ENCODE measurements at regions not wholly inside any gene's neighbourhood (a gene's known extent, or its start where the extent isn't known, plus 50 kb on each side); places are given as distances from the start of the nearest gene placed in this dataset.
"Not testable (repeated sequence)": the region's sequence is repeated elsewhere in the genome, so short reads cannot be mapped to it uniquely, and the experiment has no call there.

DNA sequence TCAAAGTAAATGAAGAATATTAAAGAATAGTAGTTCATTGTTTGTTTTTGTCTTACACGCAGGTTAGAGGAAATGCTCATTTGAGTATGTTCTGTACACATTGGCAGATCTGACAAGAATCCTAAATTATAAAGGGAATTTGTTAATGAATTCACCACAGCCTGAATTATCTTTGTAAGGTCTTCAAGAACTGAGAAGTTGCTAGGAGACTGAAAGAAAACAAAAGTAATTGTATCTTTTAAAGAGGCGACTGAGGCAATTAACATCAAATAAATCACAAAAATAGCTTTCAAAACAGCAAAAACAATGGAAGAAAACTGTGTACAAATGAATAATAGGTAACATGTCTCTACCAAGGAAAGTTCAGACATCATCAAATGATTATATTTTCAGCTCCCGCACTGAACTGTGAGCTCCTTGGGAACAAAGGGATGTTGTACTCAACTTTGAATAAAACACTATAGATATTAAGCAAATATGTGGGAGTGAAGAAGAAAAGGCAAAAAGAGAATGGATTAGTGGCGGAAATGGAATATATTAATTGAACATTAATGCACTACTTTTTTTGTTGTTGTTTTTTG lies 51.7 kb upstream of the ATIC start:
- no peaks in the 10 kb centered on the region for H3K9me3 Mint-ChIP-seq (ENCODE audit: low read depth, unreplicated experiment)
- H3K4me3 Mint-ChIP-seq (ENCODE audit: low read depth, unreplicated experiment), result no peak overlapping the region
- no peaks in the 10 kb centered on the region for H3K36me3 Mint-ChIP-seq (ENCODE audit: insufficient read depth, unreplicated experiment)
- TF ChIP-seq, protein P1, sequence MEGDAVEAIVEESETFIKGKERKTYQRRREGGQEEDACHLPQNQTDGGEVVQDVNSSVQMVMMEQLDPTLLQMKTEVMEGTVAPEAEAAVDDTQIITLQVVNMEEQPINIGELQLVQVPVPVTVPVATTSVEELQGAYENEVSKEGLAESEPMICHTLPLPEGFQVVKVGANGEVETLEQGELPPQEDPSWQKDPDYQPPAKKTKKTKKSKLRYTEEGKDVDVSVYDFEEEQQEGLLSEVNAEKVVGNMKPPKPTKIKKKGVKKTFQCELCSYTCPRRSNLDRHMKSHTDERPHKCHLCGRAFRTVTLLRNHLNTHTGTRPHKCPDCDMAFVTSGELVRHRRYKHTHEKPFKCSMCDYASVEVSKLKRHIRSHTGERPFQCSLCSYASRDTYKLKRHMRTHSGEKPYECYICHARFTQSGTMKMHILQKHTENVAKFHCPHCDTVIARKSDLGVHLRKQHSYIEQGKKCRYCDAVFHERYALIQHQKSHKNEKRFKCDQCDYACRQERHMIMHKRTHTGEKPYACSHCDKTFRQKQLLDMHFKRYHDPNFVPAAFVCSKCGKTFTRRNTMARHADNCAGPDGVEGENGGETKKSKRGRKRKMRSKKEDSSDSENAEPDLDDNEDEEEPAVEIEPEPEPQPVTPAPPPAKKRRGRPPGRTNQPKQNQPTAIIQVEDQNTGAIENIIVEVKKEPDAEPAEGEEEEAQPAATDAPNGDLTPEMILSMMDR (IDR thresholded peaks at IDR 0.05; ENCODE audit: unreplicated experiment), result no peak
- H3K27me3 Mint-ChIP-seq (ENCODE audit: unreplicated experiment), result no peaks in the 10 kb centered on the region
- CTCF ChIA-PET, result no interaction called here
- DNase-seq, result no peak
- BruUV-seq (replicated peaks), result no TSS peak
- no peak overlapping the region for H3K27ac Mint-ChIP-seq (ENCODE audit: unreplicated experiment)
- intact Hi-C loops (cut with micrococcal nuclease; ENCODE audit: unreplicated experiment), result no loop called here
- no peaks in the 10 kb centered on the region for H3K4me1 Mint-ChIP-seq (ENCODE audit: low read depth, unreplicated experiment)

DNA sequence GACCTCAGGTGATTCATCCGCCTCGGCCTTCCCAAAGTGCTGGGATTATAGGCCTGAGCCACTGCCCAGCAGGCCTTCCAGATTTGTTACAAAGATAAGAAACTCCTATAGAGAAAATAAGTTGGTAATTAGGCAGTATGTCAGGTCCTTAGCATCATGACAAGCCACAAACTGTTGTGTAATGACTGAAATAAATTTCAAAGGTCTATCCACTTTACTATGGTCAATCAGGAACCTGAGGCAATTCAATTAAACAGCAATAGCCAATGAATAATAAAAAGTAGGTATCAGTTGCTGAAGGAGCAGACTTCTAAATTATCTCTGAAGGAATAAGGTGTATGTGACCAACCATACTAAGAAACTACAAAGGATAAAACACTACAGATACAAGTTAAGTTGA lies 62.4 kb upstream of the ATIC start:
- intact Hi-C loops (cut with micrococcal nuclease; ENCODE audit: unreplicated experiment), result no loop called here
- H3K27me3 Mint-ChIP-seq (ENCODE audit: unreplicated experiment), result no peaks in the 10 kb centered on the region
- no peaks in the 10 kb centered on the region for H3K36me3 Mint-ChIP-seq (ENCODE audit: insufficient read depth, unreplicated experiment)
- TF ChIP-seq, protein P1 (IDR thresholded peaks at IDR 0.05; ENCODE audit: unreplicated experiment), result no peak
- DNase-seq, result no peak
- no TSS peak for BruUV-seq (replicated peaks)
- no peaks in the 10 kb centered on the region for H3K9me3 Mint-ChIP-seq (ENCODE audit: low read depth, unreplicated experiment)
- H3K4me3 Mint-ChIP-seq (ENCODE audit: low read depth, unreplicated experiment), result no peak overlapping the region
- CTCF ChIA-PET, result no interaction called here
- H3K4me1 Mint-ChIP-seq (ENCODE audit: low read depth, unreplicated experiment), result no peaks in the 10 kb centered on the region
- no peak overlapping the region for H3K27ac Mint-ChIP-seq (ENCODE audit: unreplicated experiment)

DNA sequence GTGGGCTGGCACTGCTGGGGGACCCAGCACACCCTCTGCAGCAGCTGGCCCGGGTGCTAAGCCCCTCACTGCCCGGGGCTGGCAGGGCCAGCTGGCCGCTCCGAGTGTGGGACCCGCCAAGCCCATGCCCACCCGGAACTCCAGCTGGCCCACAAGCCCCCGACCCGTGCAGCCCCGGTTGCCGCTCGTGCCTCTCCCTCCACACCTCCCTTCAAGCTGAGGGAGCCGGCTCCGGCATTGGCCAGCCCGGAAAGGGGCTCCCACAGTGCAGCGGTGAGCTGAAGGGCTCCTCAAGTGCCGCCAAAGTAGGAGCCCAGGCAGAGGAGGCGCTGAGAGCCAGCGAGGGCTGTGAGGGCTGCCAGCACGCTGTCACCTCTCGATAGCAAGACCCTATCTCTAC lies 65.9 kb upstream of the ATIC start:
- H3K27me3 Mint-ChIP-seq (ENCODE audit: unreplicated experiment); H3K4me1 Mint-ChIP-seq (ENCODE audit: low read depth, unreplicated experiment); DNase-seq; BruUV-seq (replicated peaks); CTCF ChIA-PET; H3K9me3 Mint-ChIP-seq (ENCODE audit: low read depth, unreplicated experiment); H3K27ac Mint-ChIP-seq (ENCODE audit: unreplicated experiment); H3K36me3 Mint-ChIP-seq (ENCODE audit: insufficient read depth, unreplicated experiment); H3K4me3 Mint-ChIP-seq (ENCODE audit: low read depth, unreplicated experiment); intact Hi-C loops (cut with micrococcal nuclease; ENCODE audit: unreplicated experiment): not testable (repeated sequence)

DNA sequence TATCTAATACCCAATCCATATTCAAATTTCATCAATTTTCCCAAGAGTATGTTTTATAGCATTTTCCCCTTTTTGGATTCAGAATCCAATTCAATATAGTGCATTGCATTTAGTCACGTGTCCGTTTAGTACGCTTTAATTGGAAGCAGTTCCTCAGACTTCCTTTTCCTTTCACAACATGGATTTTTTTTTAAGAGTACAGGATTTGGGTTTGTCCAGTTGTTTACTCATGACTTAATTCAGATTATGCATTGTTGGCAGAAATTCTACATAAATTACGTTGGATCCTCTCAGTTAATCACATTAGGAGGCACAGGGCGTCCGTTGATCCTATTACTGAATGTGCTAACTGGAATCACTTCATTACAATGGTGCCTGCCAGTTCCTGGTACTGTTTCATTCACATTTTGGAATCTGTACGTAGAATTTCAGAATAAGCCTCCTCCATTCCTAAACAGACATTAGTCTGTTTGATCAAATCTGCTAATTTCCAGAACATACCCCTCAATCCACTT lies 70.0 kb upstream of the ATIC start:
- H3K9me3 Mint-ChIP-seq (ENCODE audit: low read depth, unreplicated experiment), result no peaks in the 10 kb centered on the region
- H3K27me3 Mint-ChIP-seq (ENCODE audit: unreplicated experiment), result no peaks in the 10 kb centered on the region
- no TSS peak for BruUV-seq (replicated peaks)
- CTCF ChIA-PET, result no interaction called here
- H3K4me1 Mint-ChIP-seq (ENCODE audit: low read depth, unreplicated experiment), result peaks cover 5% of the 10 kb centered on the region
- no peak overlapping the region for H3K4me3 Mint-ChIP-seq (ENCODE audit: low read depth, unreplicated experiment)
- no peaks in the 10 kb centered on the region for H3K36me3 Mint-ChIP-seq (ENCODE audit: insufficient read depth, unreplicated experiment)
- TF ChIP-seq, protein P1 (IDR thresholded peaks at IDR 0.05; ENCODE audit: unreplicated experiment), result no peak
- no peak for DNase-seq
- intact Hi-C loops (cut with micrococcal nuclease; ENCODE audit: unreplicated experiment), result no loop called here
- no peak overlapping the region for H3K27ac Mint-ChIP-seq (ENCODE audit: unreplicated experiment)

DNA sequence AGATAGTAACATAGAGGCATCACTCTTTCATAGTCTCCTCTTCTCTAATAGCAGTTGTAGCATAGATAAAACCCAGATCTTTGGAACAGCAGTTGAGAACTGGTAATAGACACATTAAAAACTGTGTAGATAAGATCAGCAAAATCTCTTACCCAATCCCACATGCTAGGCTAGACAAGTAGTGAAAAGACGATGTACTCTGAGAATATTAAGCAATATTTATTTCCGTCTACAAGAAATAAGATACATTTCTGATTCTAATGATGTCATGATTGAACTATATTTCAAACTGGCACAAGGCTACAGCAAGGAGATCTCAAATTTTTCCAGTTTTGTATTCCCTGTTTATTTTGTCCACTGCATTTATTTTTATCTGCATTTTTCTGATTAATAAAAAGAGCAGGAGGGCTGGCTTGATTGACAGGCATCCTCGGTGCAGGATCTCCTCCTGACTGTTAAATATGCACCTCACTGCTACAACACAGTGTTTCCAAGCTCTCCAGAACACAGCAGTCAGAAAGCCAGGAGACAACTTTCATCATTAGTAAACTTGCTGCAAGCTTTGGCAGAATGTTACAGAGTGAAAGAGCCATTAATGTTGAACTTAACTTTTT lies 73.3 kb upstream of the ATIC start:
- no peak overlapping the region for H3K27ac Mint-ChIP-seq (ENCODE audit: unreplicated experiment)
- intact Hi-C loops (cut with micrococcal nuclease; ENCODE audit: unreplicated experiment), result no loop called here
- H3K27me3 Mint-ChIP-seq (ENCODE audit: unreplicated experiment), result no peaks in the 10 kb centered on the region
- no peaks in the 10 kb centered on the region for H3K9me3 Mint-ChIP-seq (ENCODE audit: low read depth, unreplicated experiment)
- BruUV-seq (replicated peaks), result no TSS peak
- H3K4me3 Mint-ChIP-seq (ENCODE audit: low read depth, unreplicated experiment), result no peak overlapping the region
- TF ChIP-seq, protein P1 (IDR thresholded peaks at IDR 0.05; ENCODE audit: unreplicated experiment), result no peak
- H3K4me1 Mint-ChIP-seq (ENCODE audit: low read depth, unreplicated experiment), result peaks cover 8% of the 10 kb centered on the region
- no peak for DNase-seq
- CTCF ChIA-PET, result no interaction called here
- no peaks in the 10 kb centered on the region for H3K36me3 Mint-ChIP-seq (ENCODE audit: insufficient read depth, unreplicated experiment)

Data from Calu3 (cell line).